PC-9 (cell line): ENCODE measurements at regions not wholly inside any gene's neighbourhood (a gene's known extent, or its start where the extent isn't known, plus 50 kb on each side); places are given as distances from the start of the nearest gene placed in this dataset.

Source experiments
- CTCF ChIP-seq: fragments of 200-600 bp; sonication (generic); conservative IDR thresholded peaks from 2 replicates; pipeline ENCODE4 v1.6.1; 2017; ENCODE audit warnings: mixed run types, antibody characterized with exemption, mild to moderate bottlenecking, moderate library complexity
- EZH2 ChIP-seq: fragments of 200-600 bp; sonication (generic); IDR thresholded peaks from 2 replicates; pipeline ENCODE4 v1.8.0; 2017; ENCODE audit warnings: antibody characterized with exemption, low read depth

GRCh38 chr21:25080141-25080540 is 527.1 kb downstream of the MRPL39 start:
- TF ChIP-seq CTCF (no peak), EZH2 (no peak)
